Gastroesophageal sphincter (tissue), 4 donors: ENCODE measurements at regions not wholly inside any gene's neighbourhood (a gene's known extent, or its start where the extent isn't known, plus 50 kb on each side); places are given as distances from the start of the nearest gene placed in this dataset.

Source experiments
- ATAC-seq: fragments of 150-250 bp; one replicate; pipeline ENCODE4 v1.9.1; 2016; ENCODE audit warnings: mild to moderate bottlenecking, moderate library complexity
- H3K27ac ChIP-seq, 4 donors: fragments of 200-600 bp; sonication (generic) in 3 of 4; 1 replicate in 3 of 4; 2 replicates in 1 of 4; pipeline ENCODE4 v1.5.1; 2016 to 2019
- H3K27me3 ChIP-seq: fragments of 200-600 bp; sonication (generic); one replicate; pipeline ENCODE4 v1.5.1; 2019
- H3K36me3 ChIP-seq, 2 donors: fragments of 200-600 bp; sonication (generic); one replicate each; pipeline ENCODE4 v1.5.1; 2019; ENCODE audit warnings: control low read depth in 1 of 2
- H3K4me1 ChIP-seq, 3 donors: fragments of 200-600 bp; sonication (generic); 1 replicate in 2 of 3; 2 replicates in 1 of 3; pipeline ENCODE4 v1.5.1; 2016 to 2019; ENCODE audit warnings: control low read depth in 2 of 3
- H3K4me3 ChIP-seq, 2 donors: fragments of 200-600 bp; sonication (generic); one replicate each; pipeline ENCODE4 v1.5.1; 2019; ENCODE audit warnings: mild to moderate bottlenecking in 1 of 2, moderate library complexity in 1 of 2
- H3K9me3 ChIP-seq, 3 donors: fragments of 200-600 bp; sonication (generic); one replicate each; pipeline ENCODE4 v1.5.1; 2017 to 2019; ENCODE audit warnings: control low read depth in 2 of 3
- CTCF ChIP-seq, 4 experiments: fragments of 200-600 bp in 2 of 4; fragments of 450-650 bp in 2 of 4; sonication (generic) in 1 of 4; IDR thresholded peaks; one replicate each; pipeline ENCODE4 v1.5.1; 2017 to 2019; ENCODE audit warnings: antibody characterized with exemption in 4 of 4, mild to moderate bottlenecking in 2 of 4, moderate library complexity in 2 of 4
- EP300 ChIP-seq: sonication (generic); formaldehyde crosslinking; IDR thresholded peaks from one replicate; pipeline ENCODE4 v1.6.1; 2017; ENCODE audit warnings: antibody characterized with exemption, mild to moderate bottlenecking
- POLR2A ChIP-seq, 2 donors: fragments of 450-650 bp; IDR thresholded peaks; one replicate each; pipeline ENCODE4 v1.6.1; 2017; ENCODE audit warnings: antibody characterized with exemption in 2 of 2, mild to moderate bottlenecking in 2 of 2, moderate library complexity in 1 of 2
- POLR2AphosphoS5 ChIP-seq: sonication (generic); formaldehyde crosslinking; IDR thresholded peaks from one replicate; pipeline ENCODE4 v1.6.1; 2017; ENCODE audit warnings: antibody characterized with exemption
- WGBS, 2 donors: methylation state at CpG; one replicate each; pipeline ENCODE4 v1.1.5; 2018; ENCODE audit warnings: low coverage in 1 of 2; 5-methylcytosine and 5-hydroxymethylcytosine counted together

- Histone ChIP-seq H3K4me1 (no peaks in the 10 kb centered on the region), H3K4me3 (no peak overlapping the region), H3K27me3 (no peaks in the 10 kb centered on the region), H3K36me3 (no peaks in the 10 kb centered on the region), H3K9me3 (peaks cover 0 to 4% (median 0%) of the 10 kb centered on the region in 3 donors), H3K27ac (no peak overlapping the region)
- no peak for ATAC-seq
- TF ChIP-seq EP300 (no peak), POLR2AphosphoS5 (no peak), POLR2A (IDR thresholded peaks at IDR 0.05) (no peak), CTCF (IDR thresholded peaks at IDR 0.05) (no peak)
Measured at GRCh38 chr15:47624503-47624902, 92.8 kb upstream of the SEMA6D start.

GRCh38 chr15:47639042-47639441, 78.3 kb upstream of the SEMA6D start:
- H3K27me3 ChIP-seq = no peaks in the 10 kb centered on the region
- H3K4me3 ChIP-seq = no peak overlapping the region
- 100% methylated on average over 1 of the region's 1 CpG; no CpG with 5 or more reads in 1 of the 2 donors for whole genome bisulfite sequencing, 2 donors
- no peak for ATAC-seq
- H3K9me3 ChIP-seq = no peaks in the 10 kb centered on the region
- TF ChIP-seq EP300 (no peak), CTCF (IDR thresholded peaks at IDR 0.05) (no peak), POLR2AphosphoS5 (no peak), POLR2A (IDR thresholded peaks at IDR 0.05) (no peak)
- no peaks in the 10 kb centered on the region for H3K36me3 ChIP-seq
- no peak overlapping the region for H3K27ac ChIP-seq
- H3K4me1 ChIP-seq = no peaks in the 10 kb centered on the region

- whole genome bisulfite sequencing, 2 donors = 90% methylated on average over 3 to 5 of the region's 5 CpGs
- Histone ChIP-seq H3K27ac (no peak overlapping the region), H3K36me3 (no peaks in the 10 kb centered on the region), H3K9me3 (no peaks in the 10 kb centered on the region), H3K4me3 (no peak overlapping the region), H3K4me1 (no peaks in the 10 kb centered on the region), H3K27me3 (no peaks in the 10 kb centered on the region)
- no peak for ATAC-seq
- TF ChIP-seq POLR2AphosphoS5 (no peak), CTCF (IDR thresholded peaks at IDR 0.05) (no peak), POLR2A (IDR thresholded peaks at IDR 0.05) (no peak), EP300 (no peak)
Measured at GRCh38 chr15:47640079-47640478, 77.2 kb upstream of the SEMA6D start.

- H3K27ac ChIP-seq = no peak overlapping the region
- no peaks in the 10 kb centered on the region for H3K36me3 ChIP-seq
- ATAC-seq = no peak
- no peaks in the 10 kb centered on the region for H3K9me3 ChIP-seq
- H3K4me1 ChIP-seq = no peaks in the 10 kb centered on the region
- TF ChIP-seq POLR2AphosphoS5 (no peak), CTCF (IDR thresholded peaks at IDR 0.05) (no peak), POLR2A (IDR thresholded peaks at IDR 0.05) (no peak), EP300 (no peak)
- WGBS, 2 donors = 59 to 95% methylated on average over 6 to 7 of the region's 7 CpGs
- no peak overlapping the region for H3K4me3 ChIP-seq
- H3K27me3 ChIP-seq = no peaks in the 10 kb centered on the region
Measured at GRCh38 chr15:47640901-47641300, 76.4 kb upstream of the SEMA6D start.

GRCh38 chr15:47644722-47645121, 72.6 kb upstream of the SEMA6D start:
- no peak for ATAC-seq
- no peaks in the 10 kb centered on the region for H3K4me1 ChIP-seq
- 64 to 84% methylated on average over 3 of the region's 3 CpGs for WGBS, 2 donors
- H3K27ac ChIP-seq = no peak overlapping the region
- no peak for TF ChIP-seq POLR2A (IDR thresholded peaks at IDR 0.05)
- TF ChIP-seq CTCF (IDR thresholded peaks at IDR 0.05) = no peak
- TF ChIP-seq POLR2AphosphoS5 = no peak
- no peak for TF ChIP-seq EP300
- H3K9me3 ChIP-seq = no peaks in the 10 kb centered on the region
- H3K27me3 ChIP-seq = no peaks in the 10 kb centered on the region
- H3K36me3 ChIP-seq = no peaks in the 10 kb centered on the region
- no peak overlapping the region for H3K4me3 ChIP-seq
